ENCODE measurements at regions not wholly inside any gene's neighbourhood (a gene's known extent, or its start where the extent isn't known, plus 50 kb on each side); places are given as distances from the start of the nearest gene placed in this dataset.

DNA sequence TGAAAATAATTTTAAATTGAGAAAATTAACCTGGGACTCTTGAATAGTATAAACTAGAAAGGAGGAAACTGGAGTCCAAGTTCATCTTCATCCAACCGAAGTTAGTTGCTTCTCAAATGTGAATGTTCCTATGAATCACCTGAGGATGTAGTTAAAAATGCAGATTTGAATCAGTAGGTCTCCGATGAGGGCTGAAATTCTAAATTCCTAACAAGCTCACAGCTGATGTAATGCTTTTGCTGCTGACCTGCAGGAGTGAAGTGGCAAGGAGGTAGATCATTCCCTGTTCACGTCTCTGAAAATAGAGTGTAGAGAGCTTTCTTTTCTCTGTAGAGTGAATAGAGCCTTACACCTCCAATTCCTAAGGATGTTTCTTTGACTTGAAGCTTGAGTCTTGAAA lies 685.5 kb downstream of the CPS1 start:
- no peak for FAIRE-seq

DNA sequence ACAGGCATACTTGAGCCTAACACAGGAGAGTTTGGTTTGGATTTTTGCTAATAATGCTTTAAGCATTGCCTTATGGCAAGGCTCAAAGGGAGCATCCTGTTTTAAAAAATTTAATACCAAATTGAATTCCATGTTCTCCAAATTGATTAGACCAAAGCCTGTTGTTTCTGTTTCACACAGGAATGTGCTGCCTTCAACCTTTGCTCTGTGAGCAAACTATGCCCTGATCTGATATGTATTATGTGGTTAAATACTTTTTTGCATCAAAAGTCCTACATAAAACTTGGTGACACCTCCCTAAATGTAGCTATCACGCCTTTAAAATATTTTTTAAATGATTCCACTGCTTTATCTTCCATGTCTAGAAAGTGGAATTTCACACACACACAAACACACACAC lies 691.4 kb downstream of the CPS1 start:
- FAIRE-seq: no peak

DNA sequence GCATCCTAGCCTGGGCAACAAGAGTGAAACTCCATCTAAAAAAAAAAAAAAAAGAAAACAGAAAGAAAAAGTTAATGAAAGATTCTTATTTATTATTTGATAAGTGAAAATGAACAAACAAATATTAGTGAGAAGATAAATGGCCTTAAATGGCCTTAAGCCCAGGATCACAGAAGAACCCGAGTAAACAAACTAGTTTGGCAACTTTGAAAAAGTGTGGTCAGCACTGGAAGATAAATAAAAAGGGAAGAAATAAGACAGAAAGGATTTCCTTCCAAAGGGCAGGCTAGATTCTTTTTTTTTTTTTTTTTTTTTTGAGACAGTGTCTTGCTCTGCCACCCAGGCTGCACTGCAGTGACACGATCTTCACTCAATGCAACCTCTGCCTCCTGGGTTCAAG lies 692.4 kb downstream of the CPS1 start:
- no peak for FAIRE-seq

- FAIRE-seq: no peak
Observed at GRCh38 chr2:211251016-211251415, 694.6 kb downstream of the CPS1 start.

- FAIRE-seq: no peak
Observed at GRCh38 chr2:211258646-211259335, 702.4 kb downstream of the CPS1 start.

GRCh38 chr2:211259831-211260476 lies 703.6 kb downstream of the CPS1 start:
- FAIRE-seq: no peak

DNA sequence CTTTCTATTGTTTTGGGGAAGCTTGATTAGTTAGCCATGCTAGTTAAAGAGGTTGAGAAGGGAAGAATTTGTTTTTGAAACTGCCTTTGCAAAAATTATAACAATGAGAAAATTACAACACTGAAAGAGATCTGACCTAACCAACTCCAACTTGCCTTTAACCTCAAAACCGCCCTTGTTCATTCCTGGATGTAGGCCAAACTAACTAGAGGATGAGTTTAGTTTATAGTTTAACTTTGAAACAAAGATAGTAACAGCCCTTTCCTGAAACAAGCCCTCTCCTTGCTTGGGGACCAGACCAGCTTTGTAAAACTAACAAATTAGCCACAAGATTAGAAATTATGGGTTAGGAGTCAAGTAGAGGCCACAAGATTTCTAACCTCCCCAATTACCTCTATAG lies 713.9 kb downstream of the CPS1 start:
- FAIRE-seq: no peak

GRCh38 chr2:211281430-211282073 lies 725.2 kb downstream of the CPS1 start:
- FAIRE-seq: no peak

DNA sequence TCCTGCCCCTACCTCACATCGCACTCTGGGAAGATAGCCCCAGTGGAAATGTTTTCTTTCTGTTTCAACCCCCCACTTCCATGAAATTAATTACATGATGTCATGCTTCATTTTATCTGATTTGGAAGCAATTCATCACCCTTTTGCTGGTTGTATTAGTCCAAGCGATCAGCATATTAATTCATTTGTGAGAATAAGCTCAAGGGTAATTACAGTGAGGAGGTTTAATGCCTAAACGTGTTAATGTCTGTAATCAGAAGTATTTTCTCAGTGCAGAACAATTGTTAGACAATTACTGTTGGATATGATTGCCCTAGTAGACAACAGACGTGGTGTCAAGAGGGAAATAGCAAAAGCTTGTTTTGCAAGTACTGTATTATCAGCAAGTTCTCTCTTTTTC lies 746.3 kb downstream of the CPS1 start:
- FAIRE-seq: no peak

GRCh38 chr2:211306929-211307328 lies 750.5 kb downstream of the CPS1 start:
- no peak for FAIRE-seq

All from islet of Langerhans (tissue), 1 donor.